Astrocyte (in vitro differentiated cells and primary cell): ENCODE measurements at regions not wholly inside any gene's neighbourhood (a gene's known extent, or its start where the extent isn't known, plus 50 kb on each side); places are given as distances from the start of the nearest gene placed in this dataset.

Experiments
- EZH2 ChIP-seq: IDR thresholded peaks from 2 replicates; pipeline ENCODE4 v1.6.1; 2012; ENCODE audit warnings: mild to moderate bottlenecking, low read length, inconsistent platforms; ENCODE audit not compliant: insufficient read depth
- TF ChIP-seq, protein P1 (sequence below): IDR thresholded peaks from 2 replicates; pipeline ENCODE4 v1.5.1; 2011; ENCODE audit warnings: low read depth, mild to moderate bottlenecking, inconsistent platforms, low read length, moderate library complexity; ENCODE audit not compliant: insufficient read depth

DNA sequence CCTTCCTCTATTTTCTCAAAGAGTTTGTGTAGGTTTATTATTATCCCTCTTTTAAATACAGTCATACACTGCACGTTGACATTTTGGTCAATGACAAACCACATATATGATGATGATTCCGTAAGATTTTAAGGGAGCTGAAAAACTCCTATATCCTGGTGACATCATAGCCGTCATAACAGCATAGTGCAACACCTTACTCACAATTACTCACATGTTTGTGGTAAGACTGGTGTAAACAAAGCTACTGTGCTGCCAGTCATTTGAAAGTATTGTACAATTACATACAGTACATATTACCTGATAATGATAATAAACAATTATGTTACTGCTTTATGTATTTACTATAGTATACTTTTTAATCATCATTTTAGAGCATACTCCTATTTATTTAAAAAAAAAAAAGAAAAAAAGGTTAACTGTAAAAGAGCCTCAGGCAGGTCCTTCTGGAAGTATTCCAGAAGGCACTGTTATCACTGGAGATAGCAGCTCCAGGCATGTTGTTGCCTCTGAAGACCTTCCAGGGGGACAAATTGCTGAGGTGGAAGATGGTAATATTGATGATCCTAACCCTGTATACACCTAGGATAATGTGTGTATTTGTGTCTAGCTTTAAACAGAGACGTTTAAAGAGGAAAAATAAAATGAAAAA lies 123.3 kb upstream of the CDK1 start:
- no peak for TF ChIP-seq EZH2
- TF ChIP-seq, protein P1, sequence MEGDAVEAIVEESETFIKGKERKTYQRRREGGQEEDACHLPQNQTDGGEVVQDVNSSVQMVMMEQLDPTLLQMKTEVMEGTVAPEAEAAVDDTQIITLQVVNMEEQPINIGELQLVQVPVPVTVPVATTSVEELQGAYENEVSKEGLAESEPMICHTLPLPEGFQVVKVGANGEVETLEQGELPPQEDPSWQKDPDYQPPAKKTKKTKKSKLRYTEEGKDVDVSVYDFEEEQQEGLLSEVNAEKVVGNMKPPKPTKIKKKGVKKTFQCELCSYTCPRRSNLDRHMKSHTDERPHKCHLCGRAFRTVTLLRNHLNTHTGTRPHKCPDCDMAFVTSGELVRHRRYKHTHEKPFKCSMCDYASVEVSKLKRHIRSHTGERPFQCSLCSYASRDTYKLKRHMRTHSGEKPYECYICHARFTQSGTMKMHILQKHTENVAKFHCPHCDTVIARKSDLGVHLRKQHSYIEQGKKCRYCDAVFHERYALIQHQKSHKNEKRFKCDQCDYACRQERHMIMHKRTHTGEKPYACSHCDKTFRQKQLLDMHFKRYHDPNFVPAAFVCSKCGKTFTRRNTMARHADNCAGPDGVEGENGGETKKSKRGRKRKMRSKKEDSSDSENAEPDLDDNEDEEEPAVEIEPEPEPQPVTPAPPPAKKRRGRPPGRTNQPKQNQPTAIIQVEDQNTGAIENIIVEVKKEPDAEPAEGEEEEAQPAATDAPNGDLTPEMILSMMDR = no peak
